HL-60 (cell line): ENCODE measurements at regions not wholly inside any gene's neighbourhood (a gene's known extent, or its start where the extent isn't known, plus 50 kb on each side); places are given as distances from the start of the nearest gene placed in this dataset.

Source experiments
- DNase-seq, 2 experiments: peaks; one replicate each; pipeline ENCODE4 v3.0.0-alpha.2; 2010 to 2020; ENCODE audit warnings: low read depth in 1 of 2, low spot score in 1 of 2
- H3K27ac ChIP-seq: fragments of 250-450 bp; sonication (Bioruptor Pico); replicated peaks from 2 replicates; pipeline ENCODE4 v1.5.1; 2020; ENCODE audit warnings: mild to moderate bottlenecking, moderate library complexity
- H3K27me3 ChIP-seq: fragments of 250-450 bp; sonication (Bioruptor Pico); 2 replicates; pipeline ENCODE4 v1.5.1; 2021; ENCODE audit warnings: mild to moderate bottlenecking, moderate library complexity; ENCODE audit not compliant: insufficient read depth, poor library complexity, severe bottlenecking
- H3K4me3 ChIP-seq: replicated peaks from 2 replicates; pipeline ENCODE4 v1.5.1; 2011; ENCODE audit warnings: mild to moderate bottlenecking, control low read depth, low read length; ENCODE audit not compliant: insufficient read depth
- CTCF ChIP-seq: IDR thresholded peaks from one replicate; pipeline ENCODE4 v1.5.1; 2011; ENCODE audit warnings: low read length, control low read depth, inconsistent platforms; ENCODE audit not compliant: insufficient read depth
- GABPA ChIP-seq: IDR thresholded peaks from 2 replicates; pipeline ENCODE4 v1.6.1; 2012; ENCODE audit warnings: low read depth
- POLR2AphosphoS5 ChIP-seq: IDR thresholded peaks from 2 replicates; pipeline ENCODE4 v1.6.1; 2012; ENCODE audit warnings: low read depth
- REST ChIP-seq: IDR thresholded peaks from 2 replicates; pipeline ENCODE4 v1.6.1; 2012; ENCODE audit warnings: low read depth; ENCODE audit not compliant: insufficient replicate concordance
- SPI1 ChIP-seq: IDR thresholded peaks from 2 replicates; pipeline ENCODE4 v1.6.1; 2012; ENCODE audit warnings: low read depth, mild to moderate bottlenecking, borderline replicate concordance

- no peak for DNase-seq
- no peaks in the 10 kb centered on the region for H3K27me3 ChIP-seq
- H3K27ac ChIP-seq: no peak overlapping the region
- TF ChIP-seq CTCF: no peak
- TF ChIP-seq POLR2AphosphoS5: no peak
- no peak for TF ChIP-seq GABPA
- no peak for TF ChIP-seq SPI1
- TF ChIP-seq REST: no peak
- no peak overlapping the region for H3K4me3 ChIP-seq
These were observed 64.2 kb upstream of the LYPLAL1 start for GRCh38 chr1:219109424-219110018.

- no peak for DNase-seq
- TF ChIP-seq CTCF (no peak), SPI1 (no peak), GABPA (no peak), REST (no peak), POLR2AphosphoS5 (no peak)
- H3K27ac ChIP-seq: no peak overlapping the region
- no peak overlapping the region for H3K4me3 ChIP-seq
- H3K27me3 ChIP-seq: no peaks in the 10 kb centered on the region
These were observed 60.4 kb upstream of the LYPLAL1 start for GRCh38 chr1:219113261-219113660.

GRCh38 chr1:219114014-219114413 is 59.7 kb upstream of the LYPLAL1 start:
- DNase-seq: no peak
- Histone ChIP-seq H3K4me3 (no peak overlapping the region), H3K27me3 (no peaks in the 10 kb centered on the region), H3K27ac (no peak overlapping the region)
- no peak for TF ChIP-seq SPI1
- TF ChIP-seq POLR2AphosphoS5: no peak
- no peak for TF ChIP-seq CTCF
- TF ChIP-seq GABPA: no peak
- no peak for TF ChIP-seq REST
